H1 (cell line): ENCODE measurements at regions not wholly inside any gene's neighbourhood (a gene's known extent, or its start where the extent isn't known, plus 50 kb on each side); places are given as distances from the start of the nearest gene placed in this dataset.

Source experiments
- CREB1 ChIP-seq: IDR thresholded peaks from 2 replicates; pipeline ENCODE4 v1.6.1; 2012; ENCODE audit warnings: inconsistent platforms
- CTCF ChIP-seq, 3 experiments: IDR thresholded peaks; 1 replicate in 2 of 3; 2 replicates in 1 of 3; pipeline versions ENCODE4 v1.5.1 to v1.6.1; 2011; ENCODE audit warnings: low read length in 3 of 3, mild to moderate bottlenecking in 3 of 3, inconsistent platforms in 2 of 3, low read depth in 1 of 3, moderate library complexity in 1 of 3; ENCODE audit not compliant: insufficient read depth in 1 of 3; ENCODE audit errors: control extremely low read depth in 1 of 3
- POU5F1 ChIP-seq: IDR thresholded peaks from 2 replicates; pipeline ENCODE4 v1.6.1; 2011; ENCODE audit warnings: low read depth, mild to moderate bottlenecking, low read length, moderate library complexity
- RXRA ChIP-seq: IDR thresholded peaks from 2 replicates; pipeline ENCODE4 v1.6.1; 2011; ENCODE audit warnings: low read depth, mild to moderate bottlenecking, low read length, moderate library complexity; ENCODE audit not compliant: insufficient read depth
- TCF12 ChIP-seq: IDR thresholded peaks from 2 replicates; pipeline ENCODE4 v1.6.1; 2011; ENCODE audit warnings: low read depth, mild to moderate bottlenecking, low read length

DNA sequence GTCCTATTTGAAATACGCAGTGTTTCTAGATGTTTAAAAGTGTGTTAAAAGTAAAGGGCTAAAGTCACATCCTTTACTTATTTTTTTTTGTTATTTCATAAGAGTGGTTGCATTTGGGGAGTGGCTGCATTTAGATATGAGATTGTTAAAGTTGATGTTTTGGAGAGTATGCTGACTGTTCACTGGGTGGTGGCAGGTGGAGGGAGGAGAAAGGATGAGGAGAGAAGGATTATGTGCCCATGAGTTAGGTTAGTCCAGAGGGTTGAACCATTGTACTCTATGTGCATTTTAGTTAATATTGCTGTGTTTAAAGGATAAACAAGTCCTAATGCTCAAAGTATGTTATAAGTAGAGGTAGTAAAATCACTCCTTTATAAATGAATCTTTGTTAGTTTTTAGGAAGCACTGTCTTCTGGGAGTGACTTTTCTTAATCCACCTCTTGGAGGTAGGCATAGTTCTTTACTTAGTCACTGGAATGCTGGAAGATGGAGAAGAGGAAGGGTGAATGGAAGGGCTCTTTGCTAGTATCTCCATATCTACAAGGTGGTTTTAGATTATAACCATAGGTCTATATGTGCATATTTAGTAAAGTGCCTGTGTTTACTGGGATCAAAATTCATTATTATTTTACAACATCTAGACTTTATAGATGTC is 332.3 kb downstream of the NPR3 start (continued):
- TF ChIP-seq CTCF (IDR thresholded peaks at IDR 0.05; ENCODE audit: control extremely low read depth in 1 of 3, insufficient read depth in 1 of 3, low read depth in 1 of 3, low read length in 3 of 3) (no peak), POU5F1 (no peak), CREB1 (no peak), TCF12 (no peak), RXRA (no peak)
